HG02885 (cell line): ENCODE measurements at regions not wholly inside any gene's neighbourhood (a gene's known extent, or its start where the extent isn't known, plus 50 kb on each side); places are given as distances from the start of the nearest gene placed in this dataset.

ENCODE experiments used
- ATAC-seq: cut with Tn5 transposase; IDR thresholded peaks from one replicate; pipeline ENCODE4 v1.9.1; 2021; ENCODE audit warnings: mild to moderate bottlenecking; ENCODE audit not compliant: unreplicated experiment, poor library complexity

DNA sequence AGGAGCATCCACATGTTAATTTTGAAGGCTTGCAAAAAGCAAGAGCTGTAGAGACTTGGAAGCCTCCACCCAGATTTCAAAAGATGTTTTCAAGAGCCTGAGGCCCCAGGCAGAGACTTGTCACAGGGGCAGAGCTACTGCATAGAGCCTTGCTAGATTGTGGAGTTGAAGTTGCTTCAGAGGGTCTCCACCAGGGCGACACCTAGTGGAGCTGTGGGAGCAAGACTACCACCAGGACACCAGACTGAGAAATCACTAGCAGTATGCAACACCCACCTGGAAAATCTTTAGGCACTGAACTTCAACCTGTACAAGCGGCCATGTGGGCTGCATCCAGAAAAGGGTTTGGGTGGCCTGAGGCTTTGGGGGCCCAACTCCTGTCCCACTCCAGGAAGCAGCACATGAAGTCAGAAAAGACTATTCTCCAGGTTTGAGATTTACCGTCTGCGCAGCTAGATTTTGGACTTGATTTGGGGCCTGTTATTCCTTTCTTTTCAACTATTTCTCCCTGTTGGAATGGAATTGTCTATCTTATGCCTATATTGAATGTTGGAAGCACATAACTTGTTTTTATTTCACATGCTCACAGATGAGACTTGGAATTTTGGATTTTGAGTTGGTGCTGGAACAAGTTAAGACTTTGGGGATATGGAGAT lies 508.6 kb downstream of the FLRT2 start:
- ATAC-seq: peak; percentile 90

DNA sequence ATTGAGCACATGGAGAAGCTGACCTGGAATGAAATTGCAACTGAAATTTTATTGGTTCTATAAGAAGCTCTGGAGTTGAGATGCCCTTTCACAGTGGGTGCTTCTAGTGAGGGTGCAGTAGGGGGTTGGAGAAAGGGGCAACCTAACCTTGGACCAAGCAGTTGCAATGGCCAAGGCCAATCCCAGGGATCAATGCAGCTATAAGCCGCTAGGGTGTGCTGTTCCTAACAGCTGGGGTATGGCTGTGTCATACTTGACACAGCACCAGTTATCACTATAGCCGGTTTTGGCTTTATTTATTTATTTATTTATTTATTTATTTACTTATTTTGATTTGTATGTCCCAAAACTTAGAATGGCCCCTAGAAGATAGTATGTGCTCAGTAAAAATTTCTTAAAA lies 505.9 kb downstream of the FLRT2 start:
- peak; percentile 84 for ATAC-seq

DNA sequence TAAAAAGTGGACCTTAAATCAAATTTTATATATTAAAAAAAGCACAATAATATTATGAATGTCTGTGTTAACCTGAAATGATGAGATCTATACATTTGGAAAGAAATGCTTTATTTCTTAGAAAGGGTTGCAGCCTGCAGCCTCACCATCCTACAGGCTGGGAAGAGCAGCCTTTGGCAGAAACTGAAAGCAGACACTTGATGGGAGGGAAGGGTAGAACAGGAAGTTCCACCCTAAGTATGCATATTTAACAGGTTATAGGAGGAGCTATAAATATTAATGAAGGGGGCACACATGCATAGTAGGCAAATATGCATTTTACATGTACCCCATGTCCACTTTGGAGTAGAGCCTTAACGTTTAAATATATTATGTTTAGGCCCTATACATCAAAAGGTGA lies 498.0 kb downstream of the FLRT2 start:
- no peak for ATAC-seq

DNA sequence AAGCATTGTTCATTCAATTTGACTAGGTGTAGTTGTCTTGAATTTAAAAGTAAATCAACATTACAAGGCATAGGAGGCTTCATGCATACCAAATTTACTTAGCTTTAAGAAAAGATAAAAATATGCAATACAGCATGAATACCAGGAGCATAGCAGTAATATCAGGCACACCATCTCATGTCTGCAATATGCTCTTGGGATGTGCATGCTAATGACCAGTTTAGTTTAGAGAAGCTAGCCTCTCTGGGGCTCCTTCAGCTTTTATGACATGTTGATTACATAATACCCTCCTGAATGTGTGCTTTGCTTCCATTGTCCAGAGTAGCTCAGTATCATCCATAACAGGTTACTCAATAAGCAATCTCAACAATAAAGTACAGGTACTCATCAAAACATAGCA lies 497.2 kb downstream of the FLRT2 start:
- no peak for ATAC-seq

DNA sequence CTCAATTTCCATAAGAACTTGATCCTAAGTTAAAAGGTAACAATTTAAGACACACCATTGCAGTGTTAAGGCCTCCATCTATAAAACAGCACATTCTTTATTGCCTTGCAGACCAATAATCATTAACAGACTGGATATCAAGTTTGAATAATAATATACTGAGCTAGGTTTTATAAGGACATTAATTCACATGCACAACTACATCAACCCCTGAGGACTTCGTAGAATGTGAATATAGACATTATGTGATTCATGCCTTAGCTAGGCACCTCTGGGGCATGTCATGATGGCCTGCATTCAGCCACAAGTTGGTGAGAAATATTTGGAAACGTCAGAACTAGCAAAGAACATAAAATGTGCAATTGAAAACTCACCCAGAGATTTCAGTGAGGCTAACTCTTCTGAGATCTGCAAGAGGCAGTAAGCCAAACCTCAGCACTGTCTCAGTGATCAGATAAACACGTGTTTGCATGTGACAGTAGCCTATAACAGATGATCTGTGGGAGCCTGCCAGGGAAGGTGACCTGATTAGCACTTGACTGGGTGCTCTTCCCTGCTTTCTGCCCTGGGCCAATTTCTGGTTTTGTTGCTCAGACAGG lies 492.2 kb downstream of the FLRT2 start:
- no peak for ATAC-seq

DNA sequence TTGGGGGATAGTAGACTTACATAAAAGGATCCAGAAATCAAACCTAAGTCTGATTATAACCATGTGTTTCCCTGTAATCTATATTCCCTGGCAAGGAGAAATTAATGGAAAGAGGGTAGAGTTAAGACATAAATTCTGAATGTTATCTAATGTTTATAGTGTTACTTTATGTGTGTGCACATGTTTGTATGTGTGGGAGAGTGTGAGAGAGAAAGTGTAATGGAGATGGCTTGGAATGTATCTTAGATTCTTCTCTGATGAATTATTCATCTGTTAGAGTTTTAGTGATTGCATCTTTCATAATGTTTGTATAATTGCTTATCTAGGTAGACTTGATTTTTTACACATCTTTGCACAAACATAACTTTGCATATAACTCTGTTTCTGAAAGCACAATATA lies 490.9 kb downstream of the FLRT2 start:
- ATAC-seq: no peak

DNA sequence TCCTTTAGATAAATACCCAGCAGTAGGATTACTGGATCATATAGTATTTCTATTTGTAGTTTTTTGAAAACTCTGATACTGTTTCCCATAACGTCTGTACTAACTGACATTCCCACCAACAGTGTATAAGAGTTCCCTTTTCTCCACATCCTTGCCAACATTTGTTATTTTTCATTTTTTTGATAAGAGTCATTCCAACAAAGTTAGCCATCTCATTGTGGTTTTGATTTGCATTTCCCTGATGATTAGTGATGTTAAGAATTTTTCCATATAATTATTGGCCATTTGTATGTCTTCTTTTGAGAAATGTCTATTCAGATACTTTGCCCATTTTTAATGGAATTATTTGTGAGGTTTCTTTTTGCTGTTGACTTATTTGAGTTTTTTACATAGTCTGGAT lies 486.0 kb downstream of the FLRT2 start:
- ATAC-seq: no peak

DNA sequence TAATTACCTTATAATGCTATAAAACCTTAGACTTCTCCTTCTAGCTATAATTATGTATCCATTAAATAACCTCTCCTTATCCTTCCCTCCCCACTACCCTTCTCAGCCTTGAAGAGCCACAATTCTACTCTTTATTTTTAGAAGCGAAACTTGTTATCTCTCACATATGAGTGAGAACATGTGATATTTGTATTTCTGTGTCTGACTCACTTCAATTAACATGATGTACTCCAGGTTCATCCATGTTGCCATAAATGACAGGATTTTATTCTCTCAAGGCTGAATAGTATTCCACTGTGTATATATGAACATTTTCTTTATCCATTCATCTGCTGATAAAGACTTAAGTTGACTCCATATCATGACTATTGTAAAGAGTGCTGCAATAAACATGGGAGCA lies 485.6 kb downstream of the FLRT2 start:
- no peak for ATAC-seq

DNA sequence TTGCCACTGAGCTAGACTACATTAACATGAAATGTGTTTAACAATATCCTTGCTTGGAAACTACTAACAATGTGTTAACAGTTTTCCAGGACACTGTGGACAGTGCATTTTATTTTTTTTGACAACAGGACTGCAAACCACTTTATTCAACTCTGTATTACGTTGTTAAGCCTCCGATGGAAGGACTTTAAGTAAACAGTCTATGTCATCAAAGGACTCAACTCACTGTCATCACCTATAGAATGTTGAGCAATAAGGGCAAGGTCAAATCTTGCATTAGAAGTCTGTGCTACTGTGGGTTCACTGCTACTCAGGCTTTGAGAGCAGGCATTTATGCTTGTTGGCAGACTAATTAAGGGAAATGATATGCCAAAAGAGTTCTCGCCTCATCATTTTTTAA lies 483.7 kb downstream of the FLRT2 start:
- no peak for ATAC-seq

DNA sequence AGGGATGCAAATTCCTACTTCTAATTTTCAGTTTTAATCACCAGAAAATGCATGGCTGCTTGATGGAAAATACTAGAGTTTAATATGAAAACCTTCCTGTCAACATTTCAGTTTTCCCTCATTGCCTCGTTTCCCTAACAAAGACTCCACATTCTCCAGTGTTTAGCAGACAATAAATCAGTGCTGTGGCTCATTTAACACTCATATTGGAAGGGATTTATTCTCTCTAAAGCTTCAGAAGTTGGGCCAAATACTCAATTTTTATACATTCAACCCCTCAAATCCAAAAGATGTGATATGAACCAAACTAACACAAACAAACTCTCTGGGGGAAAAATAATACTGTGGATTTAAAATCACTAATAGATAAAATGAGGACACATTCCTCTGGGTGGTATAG lies 482.5 kb downstream of the FLRT2 start:
- no peak for ATAC-seq

DNA sequence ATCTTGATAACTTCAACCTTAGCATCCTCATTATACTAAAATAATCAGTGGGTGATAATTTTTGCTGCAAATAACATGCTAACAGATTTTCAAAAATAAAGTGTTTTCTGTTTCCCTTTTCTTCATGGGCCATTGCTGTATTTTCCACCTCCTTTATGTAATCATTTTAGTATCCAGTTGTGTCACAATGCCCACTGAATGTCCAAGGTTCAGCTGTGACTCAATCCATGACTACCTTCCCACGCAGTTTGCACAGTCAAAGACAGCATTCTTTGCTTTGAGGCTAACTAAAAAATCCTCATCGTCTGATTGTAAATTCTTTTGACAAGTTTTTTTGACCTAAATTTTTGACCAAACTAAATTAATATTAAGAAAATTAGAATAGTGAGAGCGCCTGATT lies 474.1 kb downstream of the FLRT2 start:
- ATAC-seq: no peak

DNA sequence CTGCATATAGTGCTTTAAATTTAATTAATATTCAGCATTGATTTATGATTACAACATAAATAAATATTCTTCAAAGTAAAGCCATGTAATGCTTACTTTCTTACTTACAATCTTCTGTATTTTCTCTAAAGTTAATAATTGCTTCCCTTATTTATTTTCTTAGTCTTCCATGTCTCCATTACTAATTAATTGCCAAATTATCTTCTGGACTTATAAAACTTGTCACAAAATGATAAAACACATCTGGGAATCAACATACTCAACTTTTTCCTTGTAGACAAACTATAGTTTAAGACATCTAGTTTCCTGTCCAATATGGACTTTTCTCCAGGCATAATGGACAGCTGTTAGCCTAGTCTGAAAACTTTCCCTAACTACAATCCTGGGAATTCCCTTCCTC lies 466.6 kb downstream of the FLRT2 start:
- ATAC-seq: no peak

DNA sequence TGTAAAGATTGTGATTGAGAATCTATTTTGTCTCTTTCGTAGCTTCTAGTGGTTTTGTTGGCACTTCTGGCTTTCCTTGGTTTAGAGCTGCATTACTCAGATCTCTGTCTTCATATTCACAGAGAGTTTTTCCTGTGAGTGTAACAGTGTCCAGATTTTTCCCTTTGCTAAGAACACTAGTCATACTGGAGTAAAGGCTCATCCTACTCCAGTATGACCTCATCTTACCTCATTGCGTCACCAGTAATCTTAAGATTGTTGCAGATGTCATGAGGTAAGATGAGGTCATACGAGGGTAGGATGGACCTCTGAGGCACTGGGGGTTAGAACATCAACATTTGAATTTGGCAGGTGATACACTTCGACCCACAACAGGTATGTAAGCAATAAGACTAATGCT lies 461.2 kb downstream of the FLRT2 start:
- no peak for ATAC-seq

DNA sequence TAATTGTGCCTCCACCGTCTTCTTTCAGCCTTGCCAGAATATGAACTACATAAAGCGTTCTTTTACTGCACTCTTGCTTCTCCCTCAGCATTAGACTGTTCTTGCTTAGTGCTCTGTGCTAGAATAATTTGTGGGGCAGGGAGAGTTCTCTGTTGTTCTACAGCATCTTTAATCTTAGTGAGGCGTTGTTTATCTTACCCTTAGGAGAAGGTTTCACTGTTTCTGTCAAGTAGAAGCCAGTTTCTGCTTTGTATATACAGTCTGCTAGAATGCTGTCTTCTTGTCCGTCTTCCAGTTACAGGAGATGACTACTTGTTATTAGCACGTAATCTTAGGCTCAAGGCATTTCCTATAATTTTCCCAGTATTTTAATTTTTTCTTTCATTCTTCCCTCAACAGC lies 458.0 kb downstream of the FLRT2 start:
- ATAC-seq: no peak

DNA sequence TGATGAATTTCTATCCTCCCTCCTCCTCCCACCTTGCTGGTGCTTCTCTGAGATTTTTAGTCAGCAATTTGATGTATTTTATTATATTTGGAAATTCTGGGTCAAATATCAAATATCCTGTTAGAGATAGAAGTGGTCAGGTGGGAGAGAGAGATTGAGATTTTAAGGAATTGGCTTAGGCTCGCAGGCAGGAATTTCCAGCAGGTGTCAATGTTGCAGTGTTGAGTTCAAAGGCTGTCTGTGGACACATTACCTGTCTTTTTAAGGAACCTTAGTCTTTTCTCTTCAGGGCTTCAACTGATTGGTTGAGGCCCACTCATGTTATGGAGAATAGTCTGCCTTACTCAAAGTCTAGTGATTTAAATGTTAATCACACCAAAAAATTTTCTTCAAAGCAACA lies 457.3 kb downstream of the FLRT2 start:
- no peak for ATAC-seq

DNA sequence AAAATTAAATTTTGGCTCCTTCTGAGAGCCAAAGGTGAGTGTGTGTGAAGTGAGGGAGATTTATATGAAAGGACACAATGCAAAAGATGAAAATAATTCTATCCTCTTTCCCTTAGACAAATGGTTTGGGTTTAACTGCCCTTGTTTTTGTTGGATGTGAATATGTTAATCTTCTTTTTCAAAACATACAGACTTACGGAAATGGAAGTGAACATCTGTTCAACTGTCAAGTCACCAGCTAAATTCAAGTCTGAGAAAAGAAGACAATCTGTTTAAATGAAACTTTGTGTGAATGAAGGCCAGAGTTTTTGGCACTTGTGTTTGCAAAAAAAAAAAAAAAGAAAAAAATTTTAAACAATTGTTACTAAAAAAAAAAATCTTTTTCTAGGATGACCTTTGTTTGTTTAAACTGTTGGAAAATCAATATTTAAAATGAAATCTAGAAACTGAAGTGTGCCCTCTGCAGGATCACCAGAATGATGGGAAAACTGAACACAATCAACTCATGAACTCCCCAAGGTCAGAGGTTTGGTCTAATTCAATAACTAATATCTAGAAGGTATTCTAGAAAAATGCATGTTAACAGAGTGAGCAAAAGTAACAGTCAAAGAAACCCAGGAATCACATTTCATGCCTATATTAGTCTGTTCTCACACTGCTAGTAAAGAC lies 448.8 kb downstream of the FLRT2 start:
- ATAC-seq: no peak

DNA sequence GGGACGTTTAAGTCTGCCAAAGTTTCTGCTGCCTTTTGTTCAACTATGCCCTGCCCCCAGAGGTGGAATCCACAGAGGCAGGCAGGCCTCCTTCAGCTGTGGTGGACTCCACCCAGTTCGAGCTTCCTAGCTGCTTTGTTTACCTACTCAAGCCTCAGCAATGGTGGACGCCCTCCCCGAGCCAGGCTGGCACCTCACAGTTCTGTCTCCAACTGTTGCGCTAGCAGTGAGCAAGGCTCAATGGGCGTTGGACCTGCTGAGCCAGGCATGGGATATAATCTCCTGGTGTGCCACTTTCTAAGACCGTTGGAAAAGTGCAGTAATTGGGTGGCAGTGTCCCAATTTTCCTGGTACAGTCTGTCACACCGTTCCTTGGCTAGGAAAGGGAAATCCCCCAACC lies 444.7 kb downstream of the FLRT2 start:
- no peak for ATAC-seq

DNA sequence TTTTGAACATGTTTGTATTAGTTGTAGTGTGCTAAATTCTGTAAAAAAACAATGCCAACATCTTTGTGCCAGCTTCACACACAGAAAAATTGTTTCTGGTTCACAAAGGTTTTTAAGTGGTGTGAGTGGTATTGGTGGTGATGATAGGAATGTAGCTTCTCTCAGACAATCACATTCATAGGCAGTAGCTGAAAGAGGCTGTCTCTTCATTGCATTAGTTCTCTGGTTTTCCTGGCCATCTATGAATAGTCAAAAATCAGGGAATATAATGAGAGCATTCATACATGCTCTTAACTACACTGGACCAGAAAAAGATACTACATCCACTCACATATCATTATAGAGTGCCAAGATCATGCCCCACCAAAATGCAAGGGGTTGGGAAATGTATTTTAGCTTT lies 433.5 kb downstream of the FLRT2 start:
- ATAC-seq: no peak

DNA sequence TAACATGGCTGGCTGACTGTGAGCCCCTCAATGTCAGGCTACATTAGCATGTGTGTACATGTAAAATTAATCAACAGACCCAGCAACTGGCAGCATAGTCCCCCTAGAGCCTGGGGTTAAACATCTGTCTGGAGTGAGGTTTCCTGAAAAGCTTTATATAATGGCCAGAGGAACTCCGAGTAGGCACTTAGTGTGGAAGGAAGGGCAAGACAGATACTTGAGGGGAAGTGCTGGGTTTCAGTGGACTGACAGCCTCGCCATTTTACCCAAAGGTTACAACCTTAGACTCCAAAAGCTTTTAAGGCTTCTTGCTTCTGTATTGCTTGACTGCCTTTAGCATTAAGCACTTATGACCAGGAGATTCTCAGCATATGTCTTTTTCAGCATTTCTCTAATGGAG lies 430.8 kb downstream of the FLRT2 start:
- ATAC-seq: no peak

DNA sequence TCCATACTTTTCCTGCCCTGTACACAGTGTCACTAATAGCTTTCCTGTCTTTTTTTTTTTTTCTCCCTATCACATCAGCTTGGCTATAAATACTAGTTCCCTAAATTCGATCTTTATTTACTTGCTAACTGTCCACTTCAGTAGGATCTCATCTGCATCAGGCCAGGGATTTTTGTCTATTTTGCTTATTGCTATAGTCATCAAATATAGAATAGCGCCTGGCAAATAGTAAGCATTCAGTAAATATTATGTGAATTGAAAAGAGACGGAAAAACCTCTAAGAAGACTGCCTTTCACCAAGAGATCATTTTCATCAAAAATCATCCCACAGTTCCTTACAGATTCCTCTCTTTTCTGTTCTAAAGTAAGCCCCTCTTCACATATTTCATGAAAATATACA lies 429.1 kb downstream of the FLRT2 start:
- ATAC-seq: no peak

DNA sequence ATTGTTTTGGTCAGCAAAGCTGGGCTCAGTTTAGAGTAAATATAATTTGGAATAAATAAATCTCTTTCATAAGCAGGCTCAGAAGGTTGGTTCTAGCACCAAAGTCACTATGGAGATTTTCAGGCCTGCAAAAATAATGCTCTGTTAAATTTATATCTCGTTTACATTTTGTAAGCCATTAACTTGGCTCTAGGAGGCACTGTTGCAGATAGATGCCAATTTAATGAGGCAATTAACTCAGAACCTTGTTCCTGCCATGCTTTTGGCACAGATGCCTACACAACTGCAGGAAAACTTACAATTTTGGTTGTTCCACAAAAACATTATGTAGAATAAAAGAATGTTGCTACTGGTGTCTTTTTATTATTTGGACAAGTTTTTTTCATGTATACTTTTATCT lies 428.1 kb downstream of the FLRT2 start:
- no peak for ATAC-seq

DNA sequence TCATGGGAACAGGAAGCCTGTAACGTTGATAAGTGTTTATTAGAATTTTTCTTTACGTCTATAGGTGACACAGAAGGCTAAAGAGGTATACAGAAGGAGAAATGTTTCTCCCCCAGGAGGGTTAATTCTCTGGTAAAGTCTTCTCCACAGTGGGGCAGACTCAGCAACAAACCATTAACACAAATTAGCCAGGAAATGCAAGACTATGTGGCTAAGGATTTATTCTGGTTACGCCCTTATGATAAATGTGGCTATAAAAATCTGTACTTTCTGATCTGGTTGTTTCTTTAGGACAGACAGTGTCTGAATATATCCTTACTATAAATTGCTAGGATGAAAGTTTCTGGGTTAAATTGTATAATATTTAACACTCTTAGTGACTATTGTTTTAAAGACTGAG lies 423.3 kb downstream of the FLRT2 start:
- ATAC-seq: no peak
